NCI-H460 (cell line): ENCODE measurements at regions not wholly inside any gene's neighbourhood (a gene's known extent, or its start where the extent isn't known, plus 50 kb on each side); places are given as distances from the start of the nearest gene placed in this dataset.
"Not testable (repeated sequence)": the region's sequence is repeated elsewhere in the genome, so short reads cannot be mapped to it uniquely, and the experiment has no call there.

ENCODE experiments used
- DNase-seq: peaks from one replicate; pipeline ENCODE4 v3.0.0-alpha.2; 2016; ENCODE audit warnings: low read depth; ENCODE audit errors: extremely low read depth

DNA sequence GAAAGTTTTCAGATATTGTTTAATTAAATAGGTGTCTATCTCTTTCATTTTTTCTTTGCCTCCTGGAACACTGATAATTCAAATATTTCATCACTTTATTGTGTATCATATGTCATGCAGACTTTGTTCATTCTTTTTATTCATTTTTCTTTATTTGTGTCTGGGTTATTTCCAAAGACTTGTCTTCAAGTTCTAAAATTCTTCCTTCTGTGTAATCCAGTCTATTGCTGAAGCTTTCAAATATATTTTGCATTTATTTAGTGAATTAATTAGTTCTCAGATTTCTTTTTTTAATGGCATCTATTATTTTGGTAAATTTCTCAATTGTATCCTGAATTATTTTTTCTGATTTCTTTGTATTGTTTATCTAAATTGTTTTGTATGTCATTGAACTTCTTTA, 70.1 kb downstream of the ZNF330 start:
- no peak for DNase-seq

DNA sequence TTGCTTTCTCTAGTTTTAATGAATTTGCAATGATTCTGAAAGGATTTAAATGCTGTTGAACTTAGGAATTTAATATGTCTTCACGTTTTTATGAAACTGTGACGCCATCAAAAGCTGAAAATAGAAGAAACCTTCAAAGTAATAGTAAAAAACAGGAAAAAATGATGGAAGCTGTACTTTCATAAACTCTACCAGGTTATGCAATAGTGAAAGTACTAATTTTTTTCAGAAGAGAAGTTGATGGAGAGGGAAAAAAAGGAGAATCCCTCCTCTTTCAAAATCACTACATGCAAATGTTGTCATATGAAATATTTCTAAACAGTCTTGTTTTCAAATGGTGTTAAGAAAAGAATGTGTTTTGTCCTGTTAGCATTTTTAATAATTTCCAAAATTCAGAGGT, 73.6 kb downstream of the ZNF330 start:
- DNase-seq = no peak

DNA sequence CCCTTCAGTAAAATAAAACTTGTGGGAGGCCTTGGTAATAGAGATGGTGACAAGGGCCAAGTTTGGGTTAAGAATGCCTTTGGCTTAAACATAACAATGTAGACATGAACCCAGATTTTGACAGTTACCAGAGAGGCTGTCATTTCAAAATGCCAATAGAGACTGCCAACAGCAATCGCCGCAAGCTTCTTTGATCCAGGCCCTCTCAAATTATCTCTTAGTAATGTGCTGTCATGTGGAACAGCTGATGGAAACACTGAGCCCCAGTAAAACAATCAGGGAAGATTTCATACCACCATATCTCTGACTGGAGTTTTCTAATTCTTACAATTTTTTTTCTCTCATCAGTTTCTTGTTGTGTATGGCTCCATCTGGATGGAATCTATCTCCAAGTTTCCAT, 80.5 kb downstream of the ZNF330 start:
- DNase-seq = no peak

DNA sequence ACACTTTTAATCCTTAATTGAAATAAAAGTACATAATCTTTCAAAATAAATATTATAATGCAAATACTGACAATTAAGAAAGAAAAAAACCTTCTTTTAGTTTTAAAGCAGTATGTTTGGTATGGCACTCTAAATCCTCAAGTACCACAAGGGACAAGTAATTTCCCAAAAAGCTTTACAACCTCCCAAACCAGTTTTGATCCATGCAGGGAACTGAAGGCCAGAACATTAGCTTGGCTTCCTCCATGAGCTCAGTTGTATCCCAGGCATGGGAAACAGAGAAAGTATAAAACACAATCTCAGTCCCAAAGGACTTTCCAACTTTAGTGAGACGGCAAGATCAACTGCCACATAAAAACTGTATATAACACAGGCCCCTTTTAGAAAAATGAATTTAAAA, 82.2 kb downstream of the ZNF330 start:
- DNase-seq = no peak

DNA sequence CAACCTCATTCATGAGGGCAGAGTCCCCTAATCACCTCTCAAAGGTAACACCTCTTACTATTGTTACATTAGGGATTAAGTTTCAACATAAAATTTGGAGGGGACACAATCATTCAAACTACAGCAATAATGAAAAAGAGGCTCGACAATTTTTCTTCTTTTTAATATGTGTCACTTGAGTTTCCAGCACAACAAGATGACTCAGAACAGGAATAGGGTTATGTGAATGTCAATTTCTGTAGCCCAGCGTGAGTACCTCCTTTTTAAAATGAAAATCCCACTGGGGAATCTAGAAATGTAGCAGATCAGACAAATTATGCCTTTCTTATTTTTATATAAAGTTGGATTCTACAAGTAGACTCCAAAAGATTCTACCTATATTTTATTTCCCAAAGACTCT, 83.7 kb downstream of the ZNF330 start:
- DNase-seq = no peak

DNA sequence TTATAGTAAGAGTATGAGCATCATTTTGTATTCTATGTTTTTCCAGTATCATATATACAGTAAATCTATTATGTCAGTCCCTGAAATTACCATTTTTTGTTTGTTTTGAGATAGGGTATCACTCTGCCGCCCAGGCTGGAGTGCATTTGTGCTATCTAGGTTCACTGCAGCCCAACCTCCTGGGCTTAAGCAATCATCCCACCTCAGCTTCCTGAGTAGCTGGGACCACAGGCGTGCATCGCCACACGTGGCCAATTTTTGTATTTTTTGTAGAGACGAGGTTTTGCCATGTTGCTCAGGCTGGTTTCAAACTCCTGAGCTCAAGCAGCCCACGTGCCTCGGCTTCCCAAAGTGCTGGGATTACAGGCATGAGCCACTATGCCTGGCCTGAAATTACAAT, 85.6 kb downstream of the ZNF330 start:
- no peak for DNase-seq

DNA sequence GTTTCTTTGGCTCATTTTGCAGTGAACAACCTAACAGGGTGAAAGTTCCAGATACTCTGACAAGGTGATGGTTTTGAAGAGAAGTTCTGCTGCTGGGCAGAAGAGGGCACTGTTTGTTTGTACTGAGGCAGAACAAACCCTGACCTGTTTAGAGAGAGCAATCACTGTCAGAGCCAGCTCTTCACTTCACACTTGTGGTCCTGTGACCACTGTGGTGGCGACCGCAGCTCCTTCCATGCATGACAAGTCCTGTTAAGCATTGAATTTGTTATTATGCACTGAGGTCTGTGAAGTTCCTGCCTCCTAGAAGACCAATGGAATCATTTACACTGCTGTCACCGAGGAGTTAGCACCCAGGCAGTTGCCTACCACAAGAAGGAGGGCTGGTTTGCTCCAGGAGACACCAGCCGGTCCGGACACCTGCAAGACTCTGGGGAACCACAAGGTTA, 86.6 kb downstream of the ZNF330 start:
- DNase-seq = peak; percentile 29

DNA sequence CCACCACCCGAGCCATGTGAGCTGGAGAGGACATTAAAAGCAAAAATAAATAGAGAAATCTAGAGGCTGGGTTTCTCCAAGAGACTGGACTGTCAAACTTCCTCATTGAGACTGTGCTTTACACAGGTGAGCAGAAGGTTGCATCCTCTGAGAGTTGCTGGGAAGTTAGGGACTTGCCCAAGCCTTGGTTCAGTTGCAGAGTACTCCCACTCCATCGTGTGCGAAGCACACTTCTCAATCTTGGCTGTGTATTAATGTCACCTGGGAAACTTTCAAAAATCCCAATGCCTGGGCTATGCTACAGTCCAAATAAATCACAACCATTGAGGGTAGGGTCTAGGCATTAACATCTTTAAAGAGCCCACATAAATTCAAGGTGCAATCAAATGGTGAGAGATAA, 89.2 kb downstream of the ZNF330 start:
- no peak for DNase-seq

DNA sequence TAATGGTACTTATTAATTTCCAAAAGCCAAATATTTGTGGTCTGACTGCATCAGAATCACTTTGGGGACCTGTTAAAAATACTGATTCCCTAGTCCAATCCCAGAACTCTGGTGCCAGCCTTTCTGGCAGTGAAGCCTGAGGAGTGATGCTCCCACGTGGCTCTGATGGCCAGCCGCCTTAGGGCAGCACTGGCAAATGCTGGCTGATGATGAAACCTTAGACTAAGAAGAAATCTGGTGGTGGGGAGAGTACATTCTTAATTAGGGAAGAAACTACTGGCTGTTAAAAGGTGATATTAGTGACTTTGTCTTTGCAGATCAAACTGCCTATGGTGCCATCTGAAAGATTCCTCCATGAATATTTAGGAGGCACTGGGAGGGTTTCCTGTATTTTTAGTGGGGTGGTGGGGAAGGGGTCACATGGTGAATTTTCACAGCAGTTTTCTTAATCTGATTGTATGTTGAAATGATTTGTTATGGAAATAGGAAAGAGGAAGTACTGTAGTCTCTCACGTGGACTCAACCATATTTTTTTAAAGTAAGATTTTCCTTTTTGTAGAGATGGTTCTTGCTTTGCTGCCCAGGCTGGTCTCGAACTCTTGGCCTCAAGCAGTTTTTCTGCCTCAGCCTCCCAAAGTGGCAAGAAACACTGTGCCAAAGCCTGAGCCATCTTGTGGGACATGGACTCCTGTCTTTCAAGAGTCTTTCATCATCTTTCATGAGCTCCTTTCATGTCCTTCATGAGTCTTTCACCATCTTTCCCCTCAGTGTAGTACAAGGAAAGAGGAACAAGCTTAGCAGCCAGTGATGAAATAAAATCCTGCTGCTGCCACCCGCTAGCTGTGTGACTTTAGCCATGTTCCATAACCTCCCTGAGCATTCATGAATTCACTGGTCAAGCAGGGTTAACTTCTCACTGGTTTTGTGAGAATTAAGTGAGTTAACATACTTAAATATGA, 90.8 kb downstream of the ZNF330 start:
- no peak for DNase-seq

DNA sequence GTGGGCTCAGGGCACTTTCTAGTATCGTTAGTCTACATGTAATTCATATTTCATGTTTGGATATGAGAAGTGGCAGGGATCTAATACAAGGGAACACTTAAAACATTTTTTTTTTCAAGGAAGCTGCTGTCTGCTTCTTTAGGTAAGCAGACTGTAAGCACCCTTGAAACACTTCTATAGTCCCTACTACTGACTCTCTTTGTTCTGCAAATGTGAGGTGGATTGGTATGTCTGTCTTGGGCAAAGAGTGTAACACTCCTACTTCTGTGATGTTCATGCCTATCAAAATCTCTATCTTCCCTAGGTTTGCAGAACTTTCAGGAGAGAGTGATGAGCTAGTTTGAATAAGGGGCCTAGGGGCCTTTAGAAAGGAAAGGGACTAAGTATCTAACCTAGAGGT, 93.9 kb downstream of the ZNF330 start:
- DNase-seq = no peak

DNA sequence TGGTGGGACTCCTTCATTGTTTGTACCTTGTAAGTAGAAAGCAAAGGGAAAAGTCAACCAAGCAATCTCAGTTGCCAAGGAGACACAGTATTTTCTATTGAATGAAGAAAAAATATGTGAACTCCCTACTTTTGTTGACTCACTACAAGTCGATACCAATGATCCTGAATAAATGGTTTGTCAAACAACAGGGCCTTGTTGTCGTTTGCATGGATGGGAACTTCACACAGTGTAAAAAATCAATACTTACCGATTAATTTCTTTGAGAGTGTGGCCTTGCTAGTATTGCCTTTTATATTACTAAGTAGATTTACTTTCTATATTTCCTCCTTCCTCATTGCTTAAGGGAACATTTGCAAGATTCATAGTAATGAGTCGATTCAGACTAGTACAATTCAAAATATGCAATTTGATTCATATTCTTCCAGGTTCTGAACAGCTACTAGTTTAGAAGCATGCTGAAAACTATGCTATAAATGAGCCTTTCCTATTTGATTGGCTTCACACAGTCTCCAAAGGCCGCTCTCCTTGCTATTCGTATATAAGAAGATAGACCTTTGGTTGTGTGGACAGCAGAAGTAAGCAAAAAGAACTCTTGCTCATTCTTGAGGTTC, 108.0 kb downstream of the ZNF330 start:
- no peak for DNase-seq

DNA sequence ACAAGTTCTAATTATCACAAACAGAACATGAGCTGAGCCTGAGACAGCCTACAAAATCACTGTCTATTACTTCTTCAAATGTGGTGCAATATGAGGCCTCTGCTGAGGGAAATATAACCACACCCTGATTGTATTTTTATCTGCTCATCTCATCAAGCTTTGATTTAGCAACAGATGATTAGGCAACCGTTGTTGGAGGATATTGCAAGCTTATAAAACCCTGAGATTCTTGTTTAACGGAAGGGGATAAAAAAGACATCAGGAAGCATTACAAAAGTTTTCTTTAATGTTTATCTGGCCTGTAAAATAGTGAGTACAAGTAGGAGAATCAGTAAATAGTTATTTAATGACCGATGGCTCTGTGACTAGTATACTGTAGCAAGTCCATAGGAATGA, 108.5 kb downstream of the ZNF330 start:
- DNase-seq = peak; percentile 63

DNA sequence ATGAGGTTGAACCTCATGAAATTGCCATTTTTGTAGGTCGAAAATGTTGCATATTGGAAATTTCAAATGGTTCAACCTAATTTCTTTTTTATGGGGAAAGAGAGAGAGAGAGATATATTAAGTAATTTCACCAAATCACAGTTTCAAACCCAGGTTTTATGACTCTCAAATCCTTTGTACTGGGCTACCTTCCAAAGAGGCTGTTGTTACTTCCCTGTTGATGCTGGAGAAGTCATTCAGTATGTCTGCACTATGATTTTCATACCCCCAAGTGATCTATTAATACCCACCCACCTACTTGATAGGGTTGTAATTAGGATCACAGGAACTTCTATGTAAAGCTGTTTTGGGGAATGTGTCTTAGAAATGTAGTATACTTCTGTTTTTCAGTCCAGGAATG, 109.9 kb downstream of the ZNF330 start:
- DNase-seq = no peak

DNA sequence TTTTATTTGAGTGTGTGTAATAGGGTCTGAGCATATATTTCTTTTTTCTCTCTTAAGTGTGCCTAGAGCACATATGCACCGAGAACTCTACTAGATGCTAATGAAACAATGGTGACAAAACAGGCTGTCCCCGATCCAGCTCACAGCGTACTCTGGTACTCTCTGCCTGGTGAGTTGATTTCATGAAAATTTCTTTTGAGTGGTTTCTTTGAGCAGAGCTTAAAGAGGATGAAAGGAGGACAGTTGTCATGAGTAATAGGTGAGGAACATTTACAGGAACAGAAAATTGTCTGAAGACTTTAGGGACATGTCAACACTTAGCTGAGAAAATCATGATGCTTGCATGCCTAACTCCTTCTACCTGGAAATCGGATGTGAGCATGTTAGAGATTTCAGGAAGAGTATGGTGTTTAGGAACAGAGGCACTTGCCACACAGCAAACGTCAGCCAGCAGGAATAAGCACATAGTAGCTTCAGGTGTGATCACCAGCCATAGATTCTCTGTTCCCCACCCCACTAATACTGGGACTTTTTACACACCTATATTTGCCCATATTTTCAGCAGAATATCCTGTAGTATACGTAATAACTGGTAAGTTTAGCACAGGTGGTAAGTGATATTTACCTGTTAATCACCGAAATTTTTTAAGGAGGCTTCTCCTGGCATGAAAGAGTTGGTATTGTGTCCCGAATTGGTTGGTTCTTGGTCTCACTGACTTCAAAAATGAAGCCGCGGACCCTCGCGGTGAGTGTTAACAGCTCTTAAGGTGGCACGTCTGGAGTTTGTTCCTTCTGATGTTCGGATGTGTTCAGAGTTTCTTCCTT, 111.1 kb downstream of the ZNF330 start:
- DNase-seq = no peak

DNA sequence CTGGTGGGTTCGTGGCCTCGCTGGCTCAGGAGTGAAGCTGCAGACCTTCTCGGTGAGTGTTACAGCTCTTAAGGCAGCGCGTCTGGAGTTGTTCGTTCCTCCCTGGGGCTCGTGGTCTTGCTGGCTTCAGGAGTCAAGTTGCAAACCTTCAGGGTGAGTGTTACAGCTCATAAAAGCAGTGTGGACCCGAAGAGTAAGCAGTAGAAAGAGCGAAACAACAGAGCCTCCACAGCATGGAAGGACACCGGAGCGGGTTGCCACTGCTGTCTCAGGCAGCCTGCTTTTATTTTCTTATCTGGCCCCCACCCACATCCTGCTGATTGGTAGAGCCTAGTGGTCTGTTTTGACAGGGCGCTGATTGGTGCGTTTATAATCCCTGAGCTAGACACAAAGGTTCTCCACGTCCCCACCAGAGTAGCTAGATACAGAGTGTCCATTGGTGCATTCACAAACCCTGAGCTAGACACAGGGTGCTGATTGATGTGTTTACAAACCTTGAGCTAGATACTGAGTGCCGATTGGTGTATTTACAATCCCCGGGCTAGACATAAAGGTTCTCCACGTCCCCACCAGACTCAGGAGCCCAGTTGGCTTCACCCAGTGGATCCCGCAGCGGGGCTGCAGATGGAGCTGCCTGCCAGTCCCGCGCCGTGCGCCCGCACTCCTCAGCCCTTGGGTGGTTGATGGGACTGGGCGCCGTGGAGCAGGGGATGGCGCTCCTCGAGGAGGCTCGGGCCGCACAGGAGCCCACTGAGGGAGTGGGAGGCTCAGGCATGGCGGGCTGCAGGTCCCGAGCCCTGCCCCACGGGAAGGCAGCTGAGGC, 111.9 kb downstream of the ZNF330 start:
- DNase-seq = not testable (repeated sequence)

DNA sequence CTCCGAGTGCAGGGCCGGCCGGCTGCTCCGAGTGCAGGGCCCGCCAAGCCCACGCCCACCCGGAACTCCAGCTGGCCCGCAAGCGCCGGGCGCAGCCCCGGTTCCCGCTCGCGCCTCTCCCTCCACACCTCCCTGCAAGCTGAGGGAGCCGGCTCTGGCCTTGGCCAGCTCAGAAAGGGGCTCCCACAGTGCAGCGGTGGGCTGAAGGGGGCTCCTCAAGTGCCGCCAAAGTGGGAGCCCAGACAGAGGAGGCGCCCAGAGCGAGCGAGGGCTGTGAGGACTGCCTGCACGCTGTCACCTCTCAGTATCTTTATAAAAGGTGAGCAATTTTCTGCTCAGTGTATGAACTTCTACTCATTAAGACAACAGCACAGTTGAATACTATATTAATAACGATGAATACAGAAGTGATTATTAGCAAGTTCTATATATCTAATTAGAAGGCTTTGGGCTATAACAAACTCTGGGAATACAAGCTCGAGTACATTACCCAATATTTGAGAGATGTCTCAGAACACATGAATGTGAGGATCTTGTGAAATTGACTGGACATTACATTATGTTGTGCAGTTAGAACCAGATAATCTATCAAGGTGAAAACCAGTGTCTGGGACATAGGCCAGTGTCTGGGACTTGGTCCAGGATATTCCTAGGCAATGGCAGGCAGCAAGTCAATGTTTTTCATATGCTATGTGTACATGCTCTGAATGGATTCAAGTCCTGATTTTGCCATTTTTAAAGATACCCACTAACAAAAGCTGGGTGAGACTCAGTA, 112.9 kb downstream of the ZNF330 start:
- DNase-seq = peak; percentile 14

DNA sequence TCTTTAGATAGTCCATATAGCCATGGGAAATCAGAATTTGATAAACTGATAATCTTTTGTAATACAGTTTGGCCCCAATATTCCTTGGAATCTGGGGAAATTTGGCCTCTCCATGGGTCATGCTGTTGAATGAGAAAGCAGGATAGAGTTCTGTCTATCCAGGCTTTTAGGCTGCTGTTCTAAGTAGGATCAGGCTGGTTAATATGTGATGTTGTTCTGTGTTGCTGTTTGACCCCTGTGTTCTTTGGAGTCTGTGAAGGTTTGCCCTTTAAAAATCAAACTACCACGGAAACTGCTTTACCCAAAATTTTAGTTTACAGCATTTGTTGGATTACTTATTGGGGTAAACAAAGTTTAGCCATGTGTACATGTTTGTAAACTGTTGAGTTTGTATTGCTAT, 114.5 kb downstream of the ZNF330 start:
- DNase-seq = no peak

DNA sequence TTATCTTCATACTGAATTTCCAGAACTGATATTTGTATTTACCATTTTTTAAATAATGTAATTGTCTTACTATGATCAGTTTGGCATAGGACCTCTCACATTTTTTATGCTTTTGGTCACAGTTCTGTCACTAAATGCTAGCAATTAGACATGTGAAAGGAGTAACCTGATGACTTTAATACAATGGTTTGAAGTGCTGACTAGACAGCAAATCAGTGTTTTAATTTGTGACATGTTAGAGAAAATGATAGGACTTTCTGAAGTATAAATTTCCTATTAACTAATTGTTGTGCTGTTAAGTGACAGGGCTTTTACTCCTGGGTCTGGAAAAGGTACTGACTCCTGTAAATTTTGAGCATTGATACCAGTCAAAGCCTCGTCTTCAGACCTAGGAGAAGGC, 117.5 kb downstream of the ZNF330 start:
- DNase-seq = no peak

DNA sequence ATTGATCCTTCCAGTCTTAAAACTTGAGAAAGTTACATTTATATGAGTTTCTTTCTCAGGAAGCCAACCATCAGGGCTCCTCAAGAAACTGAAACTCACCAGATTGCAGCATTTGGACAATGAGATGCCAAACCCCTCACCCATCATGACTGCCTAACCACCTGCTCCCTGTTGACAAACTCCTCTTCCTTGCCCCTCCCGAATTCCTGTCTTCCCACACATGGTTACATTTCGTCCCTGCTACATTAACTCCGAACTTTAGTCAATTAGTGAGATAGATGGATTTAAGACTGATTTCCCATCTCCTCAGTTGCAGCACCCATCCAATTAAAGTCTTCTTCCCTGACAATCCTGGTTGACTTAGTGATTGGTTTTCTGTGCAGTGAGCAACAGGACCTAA, 118.7 kb downstream of the ZNF330 start:
- no peak for DNase-seq

DNA sequence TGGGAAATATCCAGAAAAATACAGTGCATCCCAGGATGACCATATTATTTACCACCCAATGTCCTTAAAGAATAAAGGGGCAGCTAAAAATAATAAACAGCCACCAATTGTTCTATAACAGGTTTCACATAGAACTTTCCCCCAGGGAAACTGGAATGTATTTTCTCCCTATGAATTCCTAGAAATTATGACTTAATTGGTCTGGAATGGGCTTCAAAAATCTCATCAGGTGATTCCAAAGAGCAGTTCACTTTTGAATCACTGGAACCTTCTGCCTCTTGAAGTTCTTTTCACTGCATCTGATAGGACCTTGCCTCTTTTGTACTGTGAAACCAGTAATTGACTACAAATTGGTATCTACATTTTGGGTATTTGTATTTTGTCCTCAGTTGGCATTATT, 119.3 kb downstream of the ZNF330 start:
- no peak for DNase-seq
